GM12874 (cell line): ENCODE measurements at regions not wholly inside any gene's neighbourhood (a gene's known extent, or its start where the extent isn't known, plus 50 kb on each side); places are given as distances from the start of the nearest gene placed in this dataset.

Experiments used
- TF ChIP-seq, protein P1 (sequence below): IDR thresholded peaks from 2 replicates; pipeline ENCODE4 v1.5.1; 2011; ENCODE audit warnings: low read depth, mild to moderate bottlenecking, control low read depth, low read length, moderate library complexity; ENCODE audit not compliant: insufficient read depth

DNA sequence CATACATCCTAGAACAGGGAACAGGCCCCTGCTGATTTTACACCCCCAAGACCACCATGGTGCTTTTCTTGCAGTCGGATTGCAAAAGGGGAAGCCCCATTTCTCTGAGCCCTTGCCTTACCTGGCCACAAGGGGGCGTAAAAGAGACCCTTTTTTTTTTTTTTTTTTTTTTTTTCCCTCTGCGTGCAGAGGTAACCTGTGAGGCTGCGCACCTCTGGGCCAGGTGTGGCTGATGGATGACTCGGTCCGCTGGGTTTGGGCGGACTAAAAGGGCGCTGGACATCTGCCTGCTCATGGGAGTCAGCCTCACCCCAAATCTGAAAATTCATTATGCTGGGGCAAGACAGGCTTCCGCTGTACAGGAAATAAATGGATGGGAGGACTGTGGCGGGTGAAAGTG, 281.0 kb downstream of the CBLN1 start:
- TF ChIP-seq, protein P1, sequence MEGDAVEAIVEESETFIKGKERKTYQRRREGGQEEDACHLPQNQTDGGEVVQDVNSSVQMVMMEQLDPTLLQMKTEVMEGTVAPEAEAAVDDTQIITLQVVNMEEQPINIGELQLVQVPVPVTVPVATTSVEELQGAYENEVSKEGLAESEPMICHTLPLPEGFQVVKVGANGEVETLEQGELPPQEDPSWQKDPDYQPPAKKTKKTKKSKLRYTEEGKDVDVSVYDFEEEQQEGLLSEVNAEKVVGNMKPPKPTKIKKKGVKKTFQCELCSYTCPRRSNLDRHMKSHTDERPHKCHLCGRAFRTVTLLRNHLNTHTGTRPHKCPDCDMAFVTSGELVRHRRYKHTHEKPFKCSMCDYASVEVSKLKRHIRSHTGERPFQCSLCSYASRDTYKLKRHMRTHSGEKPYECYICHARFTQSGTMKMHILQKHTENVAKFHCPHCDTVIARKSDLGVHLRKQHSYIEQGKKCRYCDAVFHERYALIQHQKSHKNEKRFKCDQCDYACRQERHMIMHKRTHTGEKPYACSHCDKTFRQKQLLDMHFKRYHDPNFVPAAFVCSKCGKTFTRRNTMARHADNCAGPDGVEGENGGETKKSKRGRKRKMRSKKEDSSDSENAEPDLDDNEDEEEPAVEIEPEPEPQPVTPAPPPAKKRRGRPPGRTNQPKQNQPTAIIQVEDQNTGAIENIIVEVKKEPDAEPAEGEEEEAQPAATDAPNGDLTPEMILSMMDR = peak; percentile 61; the same call in 1 of the 2 replicates

DNA sequence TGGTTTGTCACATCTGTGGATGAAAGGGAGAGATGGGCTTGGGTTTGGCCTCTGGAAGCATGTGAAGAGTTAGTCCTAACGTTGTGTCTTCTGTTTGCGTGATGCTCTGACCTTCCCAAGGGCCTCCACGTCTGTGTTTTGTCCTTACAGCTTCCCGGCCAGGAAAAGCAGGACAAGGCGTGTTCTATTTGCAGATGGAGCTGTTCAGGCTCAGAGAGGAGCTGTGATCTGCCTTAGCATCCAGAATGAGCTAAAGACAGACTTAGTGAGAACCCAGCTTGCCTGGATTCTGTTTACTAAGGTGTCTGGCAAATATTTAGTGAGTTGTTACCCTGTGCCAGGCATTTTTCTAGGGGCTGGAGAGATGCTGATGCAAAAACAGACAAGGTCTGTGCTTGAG, 282.1 kb downstream of the CBLN1 start:
- TF ChIP-seq, protein P1 = no peak

DNA sequence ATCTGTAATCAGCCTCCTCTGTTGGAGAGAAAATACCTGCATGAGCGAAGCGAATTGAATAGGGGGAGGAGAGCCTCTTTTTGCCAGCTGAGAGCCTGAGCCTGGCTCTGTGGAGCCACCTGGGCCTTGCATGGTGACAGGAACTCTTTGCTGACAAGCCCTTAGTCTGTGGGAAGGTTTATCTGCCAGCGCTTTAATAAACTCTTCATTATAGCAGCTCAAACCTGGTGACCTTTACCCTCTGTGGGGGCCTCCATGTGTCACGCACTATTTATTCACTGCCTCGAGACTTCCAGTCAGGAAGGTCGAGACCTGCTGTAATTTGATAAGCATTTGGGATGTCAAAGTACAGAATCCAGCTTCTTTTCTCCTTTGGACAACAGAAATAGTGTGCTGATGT, 282.6 kb downstream of the CBLN1 start:
- TF ChIP-seq, protein P1 = no peak

DNA sequence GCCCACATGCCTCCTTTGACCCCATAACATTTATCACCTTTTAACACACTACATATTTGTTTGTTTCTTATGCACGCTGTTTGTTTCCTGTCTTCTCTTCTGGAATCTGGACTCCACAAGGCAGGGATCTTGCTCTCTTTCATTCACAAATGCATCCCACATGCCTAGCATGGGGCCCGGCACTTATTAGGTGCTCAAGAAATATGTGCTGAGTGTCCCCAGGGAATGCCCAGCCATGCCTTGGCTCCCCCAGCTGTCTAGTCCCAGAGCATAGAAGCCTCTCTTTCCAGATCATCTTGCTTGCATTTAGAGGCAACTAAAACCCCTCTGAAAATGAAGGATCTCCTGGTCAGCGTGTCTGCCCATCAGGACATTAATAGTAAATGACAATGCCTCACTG, 283.7 kb downstream of the CBLN1 start:
- TF ChIP-seq, protein P1 = no peak

DNA sequence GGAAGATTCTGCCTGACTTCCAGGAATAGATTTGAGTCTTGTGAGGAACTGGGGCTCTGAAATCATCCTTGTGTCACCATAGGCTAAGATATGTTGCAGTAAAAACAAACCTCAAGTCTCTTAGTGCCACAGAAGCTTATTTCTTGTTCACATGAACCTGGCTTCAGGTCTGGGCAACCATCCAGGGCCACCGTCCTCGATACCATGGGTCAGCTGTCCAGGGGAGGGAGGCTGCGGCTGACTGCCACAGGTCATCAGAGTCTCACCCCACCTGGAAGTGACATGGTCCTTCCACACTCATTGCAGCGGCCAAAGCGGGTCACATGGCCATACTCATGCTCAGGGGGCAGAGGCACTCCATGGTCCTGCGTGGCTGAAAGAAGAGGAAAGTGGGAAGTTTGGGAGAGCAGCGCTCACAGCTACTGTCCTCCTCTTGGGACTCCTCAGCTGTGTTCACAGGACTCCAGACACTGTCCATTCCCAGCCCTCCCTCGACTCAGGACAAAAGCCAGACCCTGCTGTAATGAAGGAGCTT, 284.5 kb downstream of the CBLN1 start:
- TF ChIP-seq, protein P1 = no peak

DNA sequence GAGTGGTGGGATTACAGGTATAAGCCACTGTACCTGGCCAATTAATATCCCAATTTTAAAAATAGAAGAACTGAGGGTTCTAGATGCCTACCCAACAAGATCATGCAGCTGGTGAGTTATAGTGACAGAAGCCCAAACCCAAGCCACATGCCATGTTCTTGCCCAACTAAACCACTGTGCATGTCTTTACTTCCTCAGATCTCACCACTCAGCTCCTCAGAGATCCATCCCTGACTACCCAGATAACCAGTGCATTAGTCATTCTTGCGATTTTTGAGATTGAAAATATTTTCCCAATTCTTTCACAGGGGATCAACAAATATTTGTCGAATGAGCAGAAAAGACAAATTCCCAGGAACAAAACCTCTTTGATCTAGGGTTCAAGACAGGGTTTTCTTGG, 303.1 kb downstream of the CBLN1 start:
- TF ChIP-seq, protein P1 = no peak

DNA sequence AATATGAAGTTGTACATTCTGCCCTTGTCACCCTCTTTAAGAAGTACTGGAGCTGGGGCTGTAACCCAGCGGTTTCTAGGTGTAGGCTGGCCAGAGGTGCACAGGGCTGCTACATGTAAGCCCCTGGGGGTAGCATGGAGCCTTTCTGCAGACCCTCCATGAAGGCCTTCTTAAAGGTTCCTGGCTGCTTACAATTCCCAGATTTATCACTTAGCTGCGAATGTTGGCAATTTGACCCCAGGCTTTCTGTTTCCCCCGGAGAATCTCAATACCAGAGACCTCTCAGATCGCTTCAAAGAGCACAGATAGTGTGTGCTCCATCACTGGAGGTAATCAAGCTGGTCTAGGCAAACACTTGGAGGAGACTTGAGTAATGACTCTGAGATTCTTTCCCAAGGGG, 309.4 kb downstream of the CBLN1 start:
- TF ChIP-seq, protein P1 = no peak
